Upper lobe of right lung (tissue), 1 donor: ENCODE measurements at regions not wholly inside any gene's neighbourhood (a gene's known extent, or its start where the extent isn't known, plus 50 kb on each side); places are given as distances from the start of the nearest gene placed in this dataset.

Source experiments
- ATAC-seq: fragments of 200-7000 bp; cut with Tn5 transposase; one replicate; pipeline ENCODE4 v1.9.1; 2020; ENCODE audit warnings: mild to moderate bottlenecking, moderate library complexity
- DNase-seq: peaks from one replicate; pipeline ENCODE4 v3.0.0-alpha.2; 2020
- H3K27ac ChIP-seq: fragments of 200-600 bp; one replicate; pipeline ENCODE4 v1.8.0; 2022
- H3K27me3 ChIP-seq: fragments of 200-600 bp; one replicate; pipeline ENCODE4 v1.8.0; 2022; ENCODE audit warnings: mild to moderate bottlenecking
- H3K36me3 ChIP-seq: fragments of 200-600 bp; one replicate; pipeline ENCODE4 v1.8.0; 2022
- H3K4me1 ChIP-seq: fragments of 200-600 bp; one replicate; pipeline ENCODE4 v1.8.0; 2022
- H3K4me3 ChIP-seq: fragments of 200-600 bp; one replicate; pipeline ENCODE4 v1.8.0; 2022; ENCODE audit warnings: mild to moderate bottlenecking
- H3K9me3 ChIP-seq: fragments of 200-600 bp; one replicate; pipeline ENCODE4 v1.8.0; 2022
- intact Hi-C: fragments of 100-400 bp; cut with DNase I; formaldehyde crosslinking; loops from one replicate; pipeline ENCODE4 v1.11.0; 2022
- TF ChIP-seq, protein P1 (sequence below): fragments of 200-600 bp; IDR thresholded peaks from one replicate; pipeline ENCODE4 v1.8.0; 2022; ENCODE audit warnings: antibody characterized with exemption
- donor health status: DM: no; HTN: yes; CAD: no; lungs with severe emphysema.

GRCh38 chr19:57037556-57037955 lies 82.2 kb upstream of the USP29 start:
- ATAC-seq = no peak
- no peak for DNase-seq
- Histone ChIP-seq H3K36me3 (no peaks in the 10 kb centered on the region), H3K4me1 (no peaks in the 10 kb centered on the region), H3K9me3 (no peaks in the 10 kb centered on the region), H3K27ac (no peak overlapping the region), H3K27me3 (no peaks in the 10 kb centered on the region), H3K4me3 (no peak overlapping the region)
- intact Hi-C loops = no loop called here
- TF ChIP-seq, protein P1, sequence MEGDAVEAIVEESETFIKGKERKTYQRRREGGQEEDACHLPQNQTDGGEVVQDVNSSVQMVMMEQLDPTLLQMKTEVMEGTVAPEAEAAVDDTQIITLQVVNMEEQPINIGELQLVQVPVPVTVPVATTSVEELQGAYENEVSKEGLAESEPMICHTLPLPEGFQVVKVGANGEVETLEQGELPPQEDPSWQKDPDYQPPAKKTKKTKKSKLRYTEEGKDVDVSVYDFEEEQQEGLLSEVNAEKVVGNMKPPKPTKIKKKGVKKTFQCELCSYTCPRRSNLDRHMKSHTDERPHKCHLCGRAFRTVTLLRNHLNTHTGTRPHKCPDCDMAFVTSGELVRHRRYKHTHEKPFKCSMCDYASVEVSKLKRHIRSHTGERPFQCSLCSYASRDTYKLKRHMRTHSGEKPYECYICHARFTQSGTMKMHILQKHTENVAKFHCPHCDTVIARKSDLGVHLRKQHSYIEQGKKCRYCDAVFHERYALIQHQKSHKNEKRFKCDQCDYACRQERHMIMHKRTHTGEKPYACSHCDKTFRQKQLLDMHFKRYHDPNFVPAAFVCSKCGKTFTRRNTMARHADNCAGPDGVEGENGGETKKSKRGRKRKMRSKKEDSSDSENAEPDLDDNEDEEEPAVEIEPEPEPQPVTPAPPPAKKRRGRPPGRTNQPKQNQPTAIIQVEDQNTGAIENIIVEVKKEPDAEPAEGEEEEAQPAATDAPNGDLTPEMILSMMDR = no peak

- ATAC-seq (no peak), DNase-seq (no peak)
- TF ChIP-seq, protein P1 = no peak
These were observed 72.0 kb upstream of the USP29 start for GRCh38 chr19:57047743-57048142.

GRCh38 chr19:57050863-57051262 lies 68.9 kb upstream of the USP29 start:
- Histone ChIP-seq H3K9me3 (peaks cover 5% of the 10 kb centered on the region), H3K27ac (no peak overlapping the region), H3K36me3 (no peaks in the 10 kb centered on the region), H3K27me3 (no peaks in the 10 kb centered on the region), H3K4me1 (no peaks in the 10 kb centered on the region), H3K4me3 (no peak overlapping the region)
- ATAC-seq (no peak), DNase-seq (no peak)
- TF ChIP-seq, protein P1 = no peak
- intact Hi-C loops = no loop called here

More at GRCh38 chr19:57047743-57048142, 72.0 kb upstream of the USP29 start:
- peaks cover 5% of the 10 kb centered on the region for H3K9me3 ChIP-seq
- H3K27me3 ChIP-seq = no peaks in the 10 kb centered on the region
- no peak overlapping the region for H3K4me3 ChIP-seq
- no peak overlapping the region for H3K27ac ChIP-seq
- H3K36me3 ChIP-seq = no peaks in the 10 kb centered on the region
- intact Hi-C loops = no loop called here
- no peaks in the 10 kb centered on the region for H3K4me1 ChIP-seq

DNA sequence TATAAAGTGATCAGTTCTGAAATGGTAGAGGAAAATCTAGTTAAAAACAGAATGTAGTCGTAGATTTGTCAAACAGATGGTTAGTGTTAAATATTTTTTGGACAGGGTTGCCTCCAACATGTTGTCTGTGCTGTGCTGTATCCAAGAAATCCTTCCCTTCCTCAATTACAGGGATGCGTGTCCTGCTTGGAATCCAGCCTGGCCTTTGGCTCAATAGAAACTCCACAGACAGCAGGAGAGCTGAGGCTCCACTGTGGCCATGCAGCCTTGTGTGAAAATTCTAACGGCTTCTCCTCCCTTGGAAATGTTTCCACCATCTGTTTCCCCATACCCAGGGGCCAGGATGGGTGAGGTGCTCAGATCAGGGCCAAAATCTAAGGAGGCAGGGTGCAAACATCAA lies 67.7 kb upstream of the USP29 start:
- ATAC-seq = no peak
- DNase-seq = no peak
- intact Hi-C loops = no loop called here
- no peaks in the 10 kb centered on the region for H3K27me3 ChIP-seq
- H3K4me3 ChIP-seq = no peak overlapping the region
- TF ChIP-seq, protein P1 = no peak
- peaks cover 5% of the 10 kb centered on the region for H3K9me3 ChIP-seq
- H3K27ac ChIP-seq = no peak overlapping the region
- no peaks in the 10 kb centered on the region for H3K36me3 ChIP-seq
- no peaks in the 10 kb centered on the region for H3K4me1 ChIP-seq

DNA sequence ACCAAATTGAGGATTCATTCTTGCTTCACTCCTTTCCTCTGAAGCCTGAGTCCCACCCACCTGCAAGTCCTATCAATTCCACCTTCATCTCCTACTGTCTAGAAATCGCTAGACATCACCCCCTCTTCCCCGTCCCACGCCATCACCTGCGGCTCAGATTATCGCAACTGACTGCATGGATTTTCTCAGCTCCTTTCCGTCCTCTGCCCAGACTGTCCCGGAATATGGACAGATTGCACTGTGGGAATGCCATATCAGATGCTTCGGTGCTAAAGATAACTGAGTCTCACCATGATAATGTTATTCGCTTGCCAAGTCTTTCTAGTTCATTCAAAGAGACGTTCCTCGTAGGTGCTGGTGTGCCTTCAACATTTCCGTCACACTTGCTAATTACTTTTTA lies 66.4 kb upstream of the USP29 start:
- ATAC-seq (no peak), DNase-seq (no peak)
- H3K27ac ChIP-seq = no peak overlapping the region
- H3K4me3 ChIP-seq = no peak overlapping the region
- H3K4me1 ChIP-seq = no peaks in the 10 kb centered on the region
- peaks cover 5% of the 10 kb centered on the region for H3K9me3 ChIP-seq
- H3K36me3 ChIP-seq = no peaks in the 10 kb centered on the region
- intact Hi-C loops = no loop called here
- TF ChIP-seq, protein P1 = no peak
- no peaks in the 10 kb centered on the region for H3K27me3 ChIP-seq

- TF ChIP-seq, protein P1 = no peak
- Histone ChIP-seq H3K4me1 (no peaks in the 10 kb centered on the region), H3K9me3 (peaks cover 5% of the 10 kb centered on the region), H3K36me3 (no peaks in the 10 kb centered on the region), H3K4me3 (no peak overlapping the region), H3K27ac (no peak overlapping the region), H3K27me3 (no peaks in the 10 kb centered on the region)
- intact Hi-C loops = no loop called here
- DNase-seq (no peak), ATAC-seq (no peak)
These were observed 63.8 kb upstream of the USP29 start for GRCh38 chr19:57055956-57056355.
